H4 (cell line): ENCODE measurements at regions not wholly inside any gene's neighbourhood (a gene's known extent, or its start where the extent isn't known, plus 50 kb on each side); places are given as distances from the start of the nearest gene placed in this dataset.
"Not testable (repeated sequence)": the region's sequence is repeated elsewhere in the genome, so short reads cannot be mapped to it uniquely, and the experiment has no call there.

ENCODE experiments used
- DNase-seq: peaks from one replicate; pipeline ENCODE4 v3.0.0-alpha.2; 2015; ENCODE audit warnings: low spot score

DNA sequence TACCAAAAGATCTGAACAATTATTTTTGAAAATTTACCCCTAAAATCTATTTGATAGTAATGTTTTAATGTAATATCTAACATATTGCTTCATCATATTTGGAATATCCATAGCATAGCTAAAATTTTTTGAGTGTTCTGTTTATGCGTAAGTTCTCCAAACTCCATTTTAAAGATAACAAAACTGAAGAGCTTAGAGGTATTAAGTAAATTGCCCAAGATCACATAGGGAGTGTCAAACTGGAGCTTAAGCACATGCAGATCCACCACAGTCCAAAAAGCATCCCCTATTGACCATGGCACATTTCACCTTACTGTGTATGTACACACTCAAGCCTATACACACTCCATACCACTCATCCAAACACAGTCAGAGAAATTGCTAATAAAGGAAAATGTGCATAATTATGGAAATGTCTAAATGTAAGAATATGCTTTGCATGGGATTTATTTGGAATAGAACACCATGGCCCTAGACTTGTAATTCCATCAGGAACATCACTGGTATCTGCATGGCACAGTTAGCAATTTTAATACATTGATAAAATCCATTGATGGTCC, 85.2 kb upstream of the TGFBR2 start:
- no peak for DNase-seq

DNA sequence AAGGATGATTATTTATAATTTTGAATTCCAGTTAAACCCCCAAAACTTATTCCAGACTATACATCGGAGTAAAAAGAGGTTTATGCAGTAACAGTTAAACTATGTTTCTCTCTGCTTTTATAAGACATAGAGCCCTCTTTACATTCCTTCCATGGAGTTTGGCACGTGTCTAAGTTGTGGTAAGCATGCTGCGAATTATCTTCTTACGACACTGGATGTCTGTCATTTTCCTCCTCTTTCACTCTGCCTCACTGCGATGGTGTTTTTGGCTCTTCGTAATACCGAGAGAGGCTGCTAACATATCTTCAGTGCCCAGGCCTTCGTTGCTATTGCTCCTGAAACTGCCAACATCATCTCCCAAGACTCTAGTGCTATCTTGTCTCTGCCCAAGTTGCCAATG, 83.9 kb upstream of the TGFBR2 start:
- DNase-seq = no peak

DNA sequence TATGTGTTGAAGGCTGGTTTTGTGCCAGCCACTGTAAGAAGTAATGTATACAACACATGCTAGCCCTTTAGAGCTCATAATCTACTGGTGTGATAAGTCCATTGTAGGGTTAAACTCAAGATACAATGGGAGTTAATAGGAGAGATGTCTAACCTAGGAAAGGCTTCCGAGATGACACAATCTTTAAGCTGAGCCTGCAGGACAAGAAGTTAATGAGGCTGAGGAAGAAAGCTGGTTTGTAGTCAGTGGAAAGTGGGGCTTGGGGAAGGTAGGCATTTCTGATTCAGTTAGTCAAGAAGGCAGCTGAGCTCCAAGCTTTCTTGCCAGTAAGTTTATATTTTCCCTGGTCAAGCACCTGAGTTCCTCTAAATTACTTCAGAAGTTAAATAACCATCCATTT, 83.0 kb upstream of the TGFBR2 start:
- DNase-seq = no peak

DNA sequence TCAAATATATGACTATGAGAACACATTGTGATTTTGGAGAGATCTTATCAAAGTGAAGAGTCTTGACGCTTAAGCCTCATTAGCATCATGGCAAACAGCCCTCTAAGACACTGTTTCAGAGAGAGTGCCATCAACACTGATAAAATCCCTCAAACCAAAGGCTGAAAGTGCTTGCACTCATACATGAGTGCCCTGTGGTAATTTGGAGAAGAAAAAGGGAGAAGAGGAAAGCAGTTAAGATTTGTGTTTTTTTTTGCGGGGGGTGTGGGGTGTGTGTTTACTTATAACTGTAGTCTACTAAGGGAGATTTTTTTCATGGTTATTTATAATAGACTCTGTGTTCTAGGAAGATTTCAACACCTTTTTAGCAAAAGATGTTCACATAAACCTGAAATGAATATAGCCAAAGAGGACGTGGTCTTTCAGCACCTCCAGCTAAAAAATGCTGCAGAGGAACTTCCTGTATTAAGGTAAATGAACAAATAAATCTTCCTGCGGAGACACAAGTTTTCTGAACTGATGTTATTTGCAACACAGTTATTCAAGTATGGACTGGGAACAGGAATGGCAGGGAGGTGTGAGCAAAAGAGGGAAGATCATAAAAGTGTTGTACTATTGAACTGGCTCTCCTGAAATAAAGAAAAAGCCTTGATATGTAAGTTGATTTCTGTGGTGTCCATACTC, 81.9 kb upstream of the TGFBR2 start:
- no peak for DNase-seq

DNA sequence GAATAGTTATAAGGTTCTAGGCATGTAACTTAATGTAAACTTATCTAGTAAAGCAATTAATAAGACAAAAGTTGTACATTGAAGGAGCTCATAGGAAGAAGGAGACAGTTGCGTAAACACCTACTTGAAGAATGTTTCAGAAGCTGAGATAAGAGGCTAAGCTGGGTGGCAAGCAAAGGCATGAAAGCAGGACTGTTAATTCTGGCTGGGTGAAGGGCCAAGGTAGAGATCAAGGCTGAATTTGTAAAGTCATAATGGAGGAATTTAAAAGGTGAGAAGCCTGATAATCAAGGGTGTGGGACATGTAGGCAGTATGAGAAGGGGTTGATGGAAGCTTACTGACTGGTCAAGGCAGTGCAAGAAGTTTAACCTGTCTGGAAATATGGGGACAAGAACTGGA, 80.4 kb upstream of the TGFBR2 start:
- no peak for DNase-seq

DNA sequence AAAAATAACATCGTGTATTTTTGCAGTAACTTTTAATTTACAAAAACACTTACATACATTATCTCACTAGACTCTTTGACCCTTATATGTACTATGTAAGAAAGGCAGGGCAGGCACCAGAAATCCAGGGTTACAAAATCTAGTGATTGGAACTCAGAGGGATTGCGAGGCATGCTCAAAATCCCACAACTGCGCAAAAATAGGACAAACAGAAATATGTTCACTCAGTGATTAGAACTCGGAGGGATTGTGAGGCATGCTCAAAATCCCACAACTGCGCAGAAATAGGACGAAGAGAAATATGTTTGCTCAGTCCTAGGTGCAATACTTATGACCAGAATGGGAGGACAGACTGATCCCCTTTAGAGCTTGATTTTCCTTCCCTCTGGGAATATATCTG, 79.2 kb upstream of the TGFBR2 start:
- DNase-seq = no peak

DNA sequence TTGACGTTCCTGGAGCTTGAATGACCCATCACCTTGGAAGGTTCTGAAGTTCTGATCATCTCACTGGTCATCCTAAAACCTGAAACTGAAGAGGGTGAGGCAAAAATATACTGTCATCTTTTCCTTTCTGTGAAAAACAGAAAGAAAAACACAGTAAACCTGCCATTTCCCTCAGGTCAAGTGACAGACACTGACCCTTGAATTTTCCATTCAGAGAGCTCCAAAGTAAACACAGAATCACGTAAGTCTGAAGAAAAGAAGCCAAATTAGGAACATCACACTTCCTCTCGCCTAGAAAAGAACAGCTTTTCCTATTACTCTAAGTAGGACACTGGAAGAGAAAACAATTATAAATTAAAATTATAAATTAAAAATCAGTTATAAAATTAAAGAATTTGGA, 78.7 kb upstream of the TGFBR2 start:
- no peak for DNase-seq

DNA sequence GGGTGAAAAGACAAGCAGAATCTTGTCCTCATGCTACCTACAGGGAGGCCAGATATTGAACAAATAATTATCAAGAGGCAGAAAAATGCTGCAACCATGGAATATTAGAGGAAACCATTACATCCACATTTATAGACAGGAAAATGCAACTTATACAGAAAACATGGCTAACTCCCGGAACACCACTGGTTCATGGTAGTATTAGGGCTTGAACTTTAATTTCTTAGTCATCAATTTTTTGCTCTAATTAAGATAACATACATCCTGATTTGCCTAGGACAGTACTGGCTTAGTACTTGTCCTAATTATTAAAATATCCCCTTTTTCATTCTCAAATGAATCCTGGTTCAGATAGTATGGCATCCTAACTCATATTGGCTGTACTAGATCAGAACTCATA, 76.3 kb upstream of the TGFBR2 start:
- DNase-seq = no peak

DNA sequence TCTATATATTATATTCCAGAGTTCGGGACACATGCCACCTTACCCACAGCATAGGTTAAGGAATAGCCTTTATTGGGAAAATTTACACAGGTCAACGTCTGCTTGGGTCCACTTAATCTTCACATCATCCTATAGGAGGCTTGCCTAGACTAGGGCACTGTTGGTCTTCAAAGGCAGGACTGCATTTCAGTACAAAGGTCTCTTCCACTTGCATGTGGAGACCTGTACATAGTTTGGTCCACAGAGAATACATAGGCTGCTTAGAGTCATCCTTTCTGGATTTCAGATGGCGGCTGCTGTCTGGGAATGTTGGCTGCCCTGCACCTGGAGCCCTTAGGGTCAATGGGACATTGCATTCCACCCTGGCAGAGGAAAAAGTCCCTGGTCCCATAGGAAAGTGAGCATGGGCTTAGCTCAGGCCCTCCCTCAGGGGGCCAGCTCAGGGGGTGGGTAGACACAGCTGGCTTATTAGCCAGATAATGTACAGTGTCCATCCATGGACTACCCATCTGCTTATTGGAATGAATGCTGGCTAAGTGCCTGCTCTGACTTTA, 75.3 kb upstream of the TGFBR2 start:
- no peak for DNase-seq

DNA sequence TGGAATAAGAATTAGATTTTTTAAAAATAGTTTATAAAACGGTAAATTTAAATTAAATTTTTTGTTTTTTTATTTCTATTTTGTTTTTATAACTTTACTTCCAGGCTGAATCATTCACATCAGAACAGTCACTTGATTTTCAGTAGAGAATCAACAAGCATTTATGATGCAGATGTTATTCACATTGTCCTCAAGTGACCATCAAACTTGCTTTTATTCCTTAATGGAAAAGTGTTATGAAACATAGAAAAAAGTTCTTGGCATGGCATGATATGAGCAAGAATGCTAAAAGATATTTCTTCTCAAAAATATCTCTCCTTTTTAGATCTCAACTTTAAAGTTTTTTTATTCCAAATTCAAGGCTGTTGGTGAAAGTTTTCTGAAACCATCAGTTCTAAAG, 70.9 kb upstream of the TGFBR2 start:
- DNase-seq = no peak

DNA sequence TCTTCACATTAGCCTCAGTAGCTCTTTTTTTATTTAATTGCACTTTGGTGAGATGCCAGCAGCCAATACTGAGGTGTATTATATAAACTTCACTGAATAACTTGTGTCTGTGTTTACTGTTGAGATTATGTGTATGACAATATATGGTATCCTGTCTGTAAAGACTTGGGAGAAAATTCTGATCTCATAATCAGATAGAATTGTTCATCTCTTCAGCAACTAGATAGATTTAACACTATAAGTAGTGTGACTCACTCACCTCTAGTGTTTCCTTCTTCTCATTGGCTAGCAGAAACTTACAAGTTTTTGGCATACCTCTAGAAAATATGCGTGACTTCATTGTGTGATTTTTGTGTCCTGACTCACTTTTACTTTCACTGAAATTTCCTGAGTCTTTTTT, 67.6 kb upstream of the TGFBR2 start:
- DNase-seq = peak; percentile 42

DNA sequence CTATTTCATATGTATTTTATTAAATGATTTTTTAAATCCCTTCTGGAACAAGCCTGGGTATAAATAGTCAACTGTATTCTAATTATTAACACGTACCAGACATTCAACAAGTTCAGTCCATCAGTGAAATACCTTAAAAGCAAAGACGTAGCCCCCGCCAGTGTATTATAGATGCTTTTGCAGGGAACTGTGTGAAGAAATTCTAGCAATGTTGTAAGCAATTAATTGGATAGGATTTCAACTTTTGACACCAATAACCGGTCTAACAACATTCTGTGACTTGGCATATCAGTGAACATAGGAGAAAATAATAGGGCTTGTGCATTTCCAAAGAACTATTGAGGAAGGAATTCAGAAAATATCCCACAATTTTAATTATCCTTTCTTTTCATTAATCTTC, 67.2 kb upstream of the TGFBR2 start:
- DNase-seq = no peak

DNA sequence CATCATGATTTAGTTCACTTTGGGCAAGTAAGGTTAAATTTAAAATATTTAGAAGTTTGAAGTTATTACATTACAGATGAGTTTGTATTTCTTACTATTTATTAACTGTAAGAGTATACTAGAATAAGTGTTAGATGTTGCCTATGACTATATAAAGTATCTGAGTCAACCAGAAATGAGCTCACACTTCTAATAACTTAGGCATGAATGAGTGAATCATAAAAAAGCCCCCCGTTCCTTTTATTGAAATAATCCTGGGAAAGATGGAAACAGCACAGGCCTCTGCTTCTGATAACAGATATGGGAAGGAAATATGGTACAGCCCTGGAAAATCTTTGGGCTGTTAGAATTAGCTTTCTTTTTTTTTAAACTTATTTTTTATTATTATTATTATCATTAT, 66.6 kb upstream of the TGFBR2 start:
- DNase-seq = no peak

DNA sequence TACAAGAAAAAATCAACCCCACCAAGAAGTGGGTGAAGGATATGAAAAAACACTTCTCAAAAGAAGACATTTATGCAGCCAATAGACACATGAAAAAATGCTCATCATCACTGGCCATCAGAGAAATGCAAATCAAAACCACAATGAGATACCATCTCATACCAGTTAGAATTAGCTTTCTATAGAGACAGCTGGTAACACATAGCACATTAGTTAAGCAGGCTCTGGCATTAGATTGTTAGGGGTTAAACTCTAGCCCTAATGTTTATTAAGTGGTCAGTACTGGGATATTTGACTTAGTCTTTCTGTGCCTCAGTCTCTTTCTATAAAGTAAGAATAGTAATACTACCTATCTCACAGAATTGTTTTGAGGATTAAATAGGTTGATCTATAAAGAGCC, 65.2 kb upstream of the TGFBR2 start:
- not testable (repeated sequence) for DNase-seq

DNA sequence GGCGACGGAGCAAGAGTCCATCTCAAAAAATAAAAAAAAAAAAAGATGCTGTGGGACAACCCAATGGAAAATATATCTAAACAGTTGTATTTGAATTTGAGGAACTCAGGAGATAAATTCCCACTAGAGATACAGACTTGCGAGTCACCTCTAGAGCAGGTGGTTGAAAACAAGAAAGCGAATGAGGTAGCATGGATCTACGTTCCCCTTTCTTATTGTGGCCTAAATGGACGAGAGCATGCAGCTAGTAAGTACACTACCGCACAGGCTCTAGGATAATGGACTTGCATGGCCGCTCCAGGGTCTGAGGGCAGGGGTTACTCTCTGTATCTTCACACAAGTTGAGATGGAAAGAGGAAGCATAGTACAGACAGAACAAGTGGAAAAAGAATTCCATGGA, 63.5 kb upstream of the TGFBR2 start:
- DNase-seq = no peak

DNA sequence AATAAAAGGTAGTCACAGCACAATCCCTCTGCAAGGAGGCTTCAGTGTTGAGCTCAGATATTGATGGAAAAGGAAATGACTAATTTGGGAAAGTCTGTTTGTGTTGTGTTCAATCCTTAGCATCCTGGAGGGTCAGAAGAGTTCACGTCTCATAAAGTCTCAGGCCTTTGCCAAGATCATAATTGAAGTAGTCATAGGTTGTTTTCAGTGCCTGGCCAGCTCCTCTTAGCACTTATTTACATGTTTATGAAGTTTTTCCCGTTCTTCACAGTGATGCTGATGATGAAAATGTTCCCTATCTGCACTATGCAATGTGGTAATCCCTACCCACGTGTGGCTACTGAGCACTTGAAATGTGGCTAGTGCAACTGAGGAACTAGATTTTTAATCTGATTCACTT, 61.6 kb upstream of the TGFBR2 start:
- peak; percentile 14 for DNase-seq

DNA sequence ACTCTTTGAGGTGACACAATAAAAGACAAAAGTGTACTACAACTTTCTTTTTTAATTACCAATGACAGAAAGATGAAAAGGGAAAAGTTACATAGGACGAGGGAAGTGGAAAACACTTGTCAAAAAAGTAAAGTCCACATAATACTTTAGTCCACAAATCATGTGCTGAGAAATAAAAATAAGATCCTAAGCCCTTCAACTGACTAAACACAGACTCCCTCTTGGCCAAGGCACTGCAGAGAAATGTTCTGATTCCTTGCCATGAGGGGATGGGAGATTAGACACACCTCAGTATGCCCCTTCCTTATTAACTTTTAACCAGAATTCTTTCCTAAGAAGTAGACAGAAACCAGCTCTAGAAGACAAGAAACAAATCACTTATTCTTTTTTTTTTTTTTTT, 59.5 kb upstream of the TGFBR2 start:
- DNase-seq = no peak

DNA sequence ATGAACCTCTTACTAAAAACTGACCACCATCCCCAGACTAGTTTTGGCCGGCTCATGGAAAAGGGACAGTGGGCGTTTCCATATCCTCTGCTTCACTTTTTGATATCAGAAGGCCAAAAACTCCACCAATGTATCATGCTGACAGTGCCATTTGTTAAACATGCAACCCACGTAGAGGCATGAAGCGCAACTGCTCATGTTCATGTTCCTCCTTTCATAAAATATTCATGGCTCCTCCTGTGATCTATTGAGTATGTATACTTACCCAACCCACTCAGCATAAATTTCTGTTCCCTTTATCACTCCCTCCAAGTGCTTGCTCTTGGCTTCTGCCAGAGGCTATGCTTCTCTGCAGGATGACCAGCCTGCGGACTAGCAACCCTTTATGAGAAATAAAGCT, 58.7 kb upstream of the TGFBR2 start:
- DNase-seq = no peak

DNA sequence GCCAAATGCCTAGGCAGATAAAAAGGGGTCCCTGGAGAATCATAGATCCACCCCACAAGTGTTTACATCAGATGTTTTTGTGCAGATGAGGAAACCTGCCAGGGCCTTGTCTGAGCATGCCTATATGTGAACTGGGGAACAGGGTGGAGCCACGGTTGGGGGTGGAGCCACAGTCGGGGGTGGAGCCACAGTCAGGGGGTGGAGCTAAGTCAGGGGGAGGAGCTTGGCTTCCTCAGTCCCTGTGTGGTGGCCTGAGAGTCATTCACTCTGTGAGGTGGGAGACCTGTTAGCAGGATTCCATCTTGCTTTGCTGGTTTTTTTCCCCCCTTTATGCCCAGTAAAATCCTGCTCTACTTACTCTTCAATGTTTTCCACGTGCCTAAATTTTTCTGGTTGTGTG, 57.8 kb upstream of the TGFBR2 start:
- DNase-seq = no peak

DNA sequence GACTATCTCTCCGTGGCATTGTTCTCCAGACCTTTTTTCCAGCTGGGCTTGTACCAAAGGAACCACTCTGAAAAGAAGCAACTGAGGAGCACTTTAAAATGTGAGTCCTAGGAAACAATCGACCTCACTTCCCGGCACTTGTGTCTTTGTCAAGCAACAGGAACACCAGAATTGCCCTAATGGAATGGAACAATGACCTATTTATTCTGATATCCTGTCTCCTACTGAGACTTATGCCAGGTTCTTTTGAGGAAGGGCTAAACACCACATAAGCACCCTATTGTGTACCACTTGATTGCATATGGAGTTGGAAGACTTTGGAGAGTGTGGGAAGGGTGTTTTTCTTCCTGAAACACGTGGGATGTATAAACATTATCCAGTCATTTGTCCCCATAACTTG, 56.8 kb upstream of the TGFBR2 start:
- DNase-seq = no peak

DNA sequence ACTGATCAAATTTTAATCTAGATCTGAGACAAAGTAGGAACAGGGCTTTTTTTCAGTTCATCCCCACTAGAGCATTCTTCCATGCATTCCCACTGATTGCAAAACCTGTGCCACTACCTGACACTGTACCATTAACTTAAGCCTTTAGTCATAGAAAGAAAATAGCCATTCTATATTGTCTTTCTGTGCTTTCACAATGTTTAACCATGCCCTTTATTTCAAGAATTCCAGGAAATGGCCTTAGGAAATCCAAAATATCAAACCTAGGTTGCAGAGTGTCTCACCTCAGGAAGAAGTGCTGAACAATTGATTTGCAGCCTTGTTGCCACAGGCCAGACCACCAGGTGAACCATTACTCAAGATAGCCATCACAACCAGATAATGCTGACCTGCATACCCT, 56.2 kb upstream of the TGFBR2 start:
- DNase-seq = no peak

DNA sequence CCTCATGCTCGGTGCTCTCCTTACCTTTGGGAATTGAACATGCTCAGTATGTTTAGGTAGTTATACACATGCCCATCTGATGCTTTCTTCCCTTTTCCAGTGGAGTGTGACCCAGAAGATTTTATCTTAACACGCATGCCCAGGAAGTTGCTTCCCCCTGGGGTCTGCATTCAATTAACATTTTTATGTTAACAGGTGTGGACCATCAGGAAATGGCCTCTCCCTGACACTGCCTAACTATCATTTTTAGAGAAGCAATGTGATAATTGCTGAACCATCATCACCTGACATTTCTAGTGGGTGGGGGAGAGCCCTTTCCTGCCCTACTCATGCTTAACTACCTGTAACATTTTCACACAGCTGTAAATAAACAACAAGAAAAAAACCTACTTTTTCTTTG, 55.1 kb upstream of the TGFBR2 start:
- no peak for DNase-seq

DNA sequence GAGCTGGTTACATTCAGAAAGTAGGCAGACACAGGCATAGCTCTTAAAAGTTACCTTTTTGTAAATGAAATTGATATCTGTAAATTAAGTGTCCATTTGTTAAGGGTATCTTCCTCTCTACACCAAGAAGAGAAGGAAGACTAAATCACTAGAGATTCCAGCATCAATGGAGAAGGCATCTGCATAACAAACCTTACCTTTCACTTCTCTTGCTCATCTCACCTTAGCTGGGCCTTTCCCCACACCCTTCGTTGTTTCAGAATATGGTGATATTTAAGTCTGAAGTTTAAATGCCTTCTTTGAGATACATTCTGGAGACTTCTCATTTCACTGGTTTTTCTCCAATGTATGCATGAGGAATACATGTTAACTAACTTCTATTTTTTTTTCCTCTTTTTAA, 54.5 kb upstream of the TGFBR2 start:
- DNase-seq = no peak
